ENCODE measurements at regions not wholly inside any gene's neighbourhood (a gene's known extent, or its start where the extent isn't known, plus 50 kb on each side); places are given as distances from the start of the nearest gene placed in this dataset.
"Not testable (repeated sequence)": the region's sequence is repeated elsewhere in the genome, so short reads cannot be mapped to it uniquely, and the experiment has no call there.

GRCh38 chr1:149269833-149270232, 166.5 kb upstream of the NBPF9 start:
- not testable (repeated sequence) for H3K4me3 ChIP-seq (ENCODE audit: low read length)

GRCh38 chr1:149274493-149274892, 171.1 kb upstream of the NBPF9 start:
- not testable (repeated sequence) for H3K4me3 ChIP-seq (ENCODE audit: low read length); DNase-seq (ENCODE audit: low read depth)

More at GRCh38 chr1:149269833-149270232, 166.5 kb upstream of the NBPF9 start:
- DNase-seq (ENCODE audit: low read depth), result not testable (repeated sequence)

- not testable (repeated sequence) for DNase-seq (ENCODE audit: low read depth); H3K4me3 ChIP-seq (ENCODE audit: low read length)
Observed at GRCh38 chr1:149275802-149276201, 172.5 kb upstream of the NBPF9 start.

- DNase-seq (ENCODE audit: low read depth); H3K4me3 ChIP-seq (ENCODE audit: low read length): not testable (repeated sequence)
Observed at GRCh38 chr1:149276496-149276895, 173.1 kb upstream of the NBPF9 start.

- not testable (repeated sequence) for H3K4me3 ChIP-seq (ENCODE audit: low read length)
Observed at GRCh38 chr1:149278156-149278555, 174.8 kb upstream of the NBPF9 start.

GRCh38 chr1:149279015-149279414, 175.7 kb upstream of the NBPF9 start:
- H3K4me3 ChIP-seq (ENCODE audit: low read length); DNase-seq (ENCODE audit: low read depth): not testable (repeated sequence)

More at GRCh38 chr1:149278156-149278555, 174.8 kb upstream of the NBPF9 start:
- DNase-seq (ENCODE audit: low read depth), result not testable (repeated sequence)

- not testable (repeated sequence) for DNase-seq (ENCODE audit: low read depth); H3K4me3 ChIP-seq (ENCODE audit: low read length)
Observed at GRCh38 chr1:149279512-149279911, 176.2 kb upstream of the NBPF9 start.

GRCh38 chr1:149284773-149285172, 181.4 kb upstream of the NBPF9 start:
- not testable (repeated sequence) for DNase-seq (ENCODE audit: low read depth); H3K4me3 ChIP-seq (ENCODE audit: low read length)

- not testable (repeated sequence) for DNase-seq (ENCODE audit: low read depth); H3K4me3 ChIP-seq (ENCODE audit: low read length)
Observed at GRCh38 chr1:149285205-149285604, 181.9 kb upstream of the NBPF9 start.

- peak overlapping the region; percentile 41 for H3K4me3 ChIP-seq (ENCODE audit: low read length)
- not testable (repeated sequence) for DNase-seq (ENCODE audit: low read depth)
Observed at GRCh38 chr1:149285638-149286037, 182.3 kb upstream of the NBPF9 start.

- not testable (repeated sequence) for DNase-seq (ENCODE audit: low read depth); H3K4me3 ChIP-seq (ENCODE audit: low read length)
Observed at GRCh38 chr1:149288580-149288979, 185.2 kb upstream of the NBPF9 start.

GRCh38 chr1:149300478-149301218, 174.2 kb upstream of the NBPF19 start:
- H3K4me3 ChIP-seq (ENCODE audit: low read length); DNase-seq (ENCODE audit: low read depth): not testable (repeated sequence)

- DNase-seq (ENCODE audit: low read depth); H3K4me3 ChIP-seq (ENCODE audit: low read length): not testable (repeated sequence)
Observed at GRCh38 chr1:149301282-149301681, 173.6 kb upstream of the NBPF19 start.

- not testable (repeated sequence) for DNase-seq (ENCODE audit: low read depth); H3K4me3 ChIP-seq (ENCODE audit: low read length)
Observed at GRCh38 chr1:149304796-149305195, 170.0 kb upstream of the NBPF19 start.

- not testable (repeated sequence) for H3K4me3 ChIP-seq (ENCODE audit: low read length); DNase-seq (ENCODE audit: low read depth)
Observed at GRCh38 chr1:149307640-149308039, 167.2 kb upstream of the NBPF19 start.

- DNase-seq (ENCODE audit: low read depth); H3K4me3 ChIP-seq (ENCODE audit: low read length): not testable (repeated sequence)
Observed at GRCh38 chr1:149314921-149315320, 159.9 kb upstream of the NBPF19 start.

GRCh38 chr1:149320971-149321731, 153.7 kb upstream of the NBPF19 start:
- H3K4me3 ChIP-seq (ENCODE audit: low read length); DNase-seq (ENCODE audit: low read depth): not testable (repeated sequence)

- H3K4me3 ChIP-seq (ENCODE audit: low read length); DNase-seq (ENCODE audit: low read depth): not testable (repeated sequence)
Observed at GRCh38 chr1:149321732-149322016, 153.2 kb upstream of the NBPF19 start.

GRCh38 chr1:149330081-149330335, 144.8 kb upstream of the NBPF19 start:
- not testable (repeated sequence) for H3K4me3 ChIP-seq (ENCODE audit: low read length); DNase-seq (ENCODE audit: low read depth)

- not testable (repeated sequence) for H3K4me3 ChIP-seq (ENCODE audit: low read length); DNase-seq (ENCODE audit: low read depth)
Observed at GRCh38 chr1:149336082-149336481, 138.8 kb upstream of the NBPF19 start.

GRCh38 chr1:149338221-149338691, 136.6 kb upstream of the NBPF19 start:
- not testable (repeated sequence) for DNase-seq (ENCODE audit: low read depth); H3K4me3 ChIP-seq (ENCODE audit: low read length)
